H9 (cell line): ENCODE measurements at regions not wholly inside any gene's neighbourhood (a gene's known extent, or its start where the extent isn't known, plus 50 kb on each side); places are given as distances from the start of the nearest gene placed in this dataset.

Source experiments
- DNase-seq: peaks from one replicate; pipeline ENCODE4 v3.0.0-alpha.2; 2017
- H2AFZ ChIP-seq: one replicate; pipeline ENCODE4 v1.6.1; 2013; ENCODE audit warnings: mild to moderate bottlenecking, low read length, control low read depth, moderate library complexity
- H2AK5ac ChIP-seq: 2 replicates; pipeline ENCODE4 v1.6.1; 2013; ENCODE audit warnings: low read length, control low read depth, mixed read lengths; ENCODE audit not compliant: insufficient read length
- H2BK120ac ChIP-seq: one replicate; pipeline ENCODE4 v1.6.1; 2013; ENCODE audit warnings: low read depth, mild to moderate bottlenecking, low read length, control low read depth, inconsistent platforms; ENCODE audit not compliant: poor library complexity, severe bottlenecking
- H2BK12ac ChIP-seq: 2 replicates; pipeline ENCODE4 v1.6.1; 2013; ENCODE audit warnings: low read length, control low read depth, mixed read lengths, low read depth; ENCODE audit not compliant: insufficient read length
- H2BK15ac ChIP-seq: 2 replicates; pipeline ENCODE4 v1.6.1; 2013; ENCODE audit warnings: low read depth, low read length, control low read depth
- H2BK20ac ChIP-seq: one replicate; pipeline ENCODE4 v1.6.1; 2013; ENCODE audit warnings: low read depth, mild to moderate bottlenecking, low read length, control low read depth, inconsistent platforms; ENCODE audit not compliant: poor library complexity, severe bottlenecking
- H2BK5ac ChIP-seq: 2 replicates; pipeline ENCODE4 v1.6.1; 2013; ENCODE audit warnings: low read length, control low read depth, mixed read lengths; ENCODE audit not compliant: insufficient read length
- H3K14ac ChIP-seq: 2 replicates; pipeline ENCODE4 v1.6.1; 2013; ENCODE audit warnings: low read length, control low read depth; ENCODE audit not compliant: insufficient read depth
- H3K18ac ChIP-seq: 2 replicates; pipeline ENCODE4 v1.6.1; 2013; ENCODE audit warnings: low read depth, mild to moderate bottlenecking, mixed read lengths, low read length, control low read depth; ENCODE audit not compliant: insufficient read length
- H3K23ac ChIP-seq: 2 replicates; pipeline ENCODE4 v1.6.1; 2013; ENCODE audit warnings: low read length, control low read depth, mixed read lengths, low read depth; ENCODE audit not compliant: insufficient read length
- H3K23me2 ChIP-seq: 2 replicates; pipeline ENCODE4 v1.6.1; 2013; ENCODE audit warnings: low read depth, mild to moderate bottlenecking, mixed read lengths, low read length, control low read depth; ENCODE audit not compliant: insufficient read length, poor library complexity, severe bottlenecking
- H3K27ac ChIP-seq: 2 replicates; pipeline ENCODE4 v1.5.1; 2013; ENCODE audit warnings: low read length, control low read depth, mixed read lengths, low read depth; ENCODE audit not compliant: insufficient read length
- H3K27me3 ChIP-seq: 2 replicates; pipeline ENCODE4 v1.6.1; 2013; ENCODE audit warnings: low read length, control low read depth, inconsistent platforms; ENCODE audit not compliant: insufficient read depth
- H3K4ac ChIP-seq: 2 replicates; pipeline ENCODE4 v1.6.1; 2013; ENCODE audit warnings: low read depth, mild to moderate bottlenecking, control low read depth, inconsistent platforms, low read length, moderate library complexity
- H3K4me1 ChIP-seq: 2 replicates; pipeline ENCODE4 v1.6.1; 2013; ENCODE audit warnings: low read length, control low read depth, inconsistent platforms; ENCODE audit not compliant: insufficient read depth
- H3K4me2 ChIP-seq: 2 replicates; pipeline ENCODE4 v1.6.1; 2013; ENCODE audit warnings: low read length, control low read depth, mixed read lengths; ENCODE audit not compliant: insufficient read length, insufficient read depth
- H3K56ac ChIP-seq: 2 replicates; pipeline ENCODE4 v1.6.1; 2013; ENCODE audit warnings: low read depth, mild to moderate bottlenecking, mixed read lengths, low read length, control low read depth; ENCODE audit not compliant: insufficient read length
- H3K79me1 ChIP-seq: 2 replicates; pipeline ENCODE4 v1.6.1; 2013; ENCODE audit warnings: low read depth, mild to moderate bottlenecking, moderate library complexity, low read length, control low read depth, inconsistent platforms; ENCODE audit not compliant: insufficient read depth, poor library complexity, severe bottlenecking
- H3K79me2 ChIP-seq: 2 replicates; pipeline ENCODE4 v1.6.1; 2013; ENCODE audit warnings: low read length, control low read depth, inconsistent platforms; ENCODE audit not compliant: insufficient read depth
- H3K9ac ChIP-seq: 2 replicates; pipeline ENCODE4 v1.6.1; 2013; ENCODE audit warnings: low read length, control low read depth, mixed read lengths; ENCODE audit not compliant: insufficient read length; ENCODE audit errors: extremely low read depth
- H3K9me3 ChIP-seq: one replicate; pipeline ENCODE4 v1.6.1; 2013; ENCODE audit warnings: low read depth, low read length, inconsistent platforms; ENCODE audit not compliant: control insufficient read depth
- H3T11ph ChIP-seq: one replicate; pipeline ENCODE4 v1.6.1; 2013; ENCODE audit warnings: mild to moderate bottlenecking, low read length, control low read depth, inconsistent platforms
- H4K20me1 ChIP-seq: one replicate; pipeline ENCODE4 v1.6.1; 2013; ENCODE audit not compliant: control insufficient read depth, insufficient read length, insufficient read depth
- H4K5ac ChIP-seq: 2 replicates; pipeline ENCODE4 v1.6.1; 2013; ENCODE audit warnings: low read depth, mild to moderate bottlenecking, mixed read lengths, low read length, control low read depth; ENCODE audit not compliant: insufficient read length
- H4K8ac ChIP-seq: replicated peaks from 2 replicates; pipeline ENCODE4 v1.6.1; 2013; ENCODE audit warnings: low read length, control low read depth, mixed read lengths, low read depth; ENCODE audit not compliant: insufficient read length
- H4K91ac ChIP-seq: 2 replicates; pipeline ENCODE4 v1.6.1; 2013; ENCODE audit warnings: low read depth, mild to moderate bottlenecking, moderate library complexity, mixed read lengths, low read length, control low read depth; ENCODE audit not compliant: insufficient read length
- H3K27ac Mint-ChIP-seq, 3 experiments: 2 replicates in 2 of 3; 3 replicates in 1 of 3; pipeline ENCODE4 v1.8.0; 2020 to 2021; ENCODE audit warnings: mixed read lengths in 3 of 3, mild to moderate bottlenecking in 1 of 3, moderate library complexity in 1 of 3
- H3K27me3 Mint-ChIP-seq: 2 replicates; pipeline ENCODE4 v1.8.0; 2021; ENCODE audit warnings: low read depth, mild to moderate bottlenecking, moderate library complexity, mixed read lengths
- H3K36me3 Mint-ChIP-seq, 3 experiments: 2 replicates in 2 of 3; 3 replicates in 1 of 3; pipeline ENCODE4 v1.8.0; 2020 to 2021; ENCODE audit warnings: low read depth in 3 of 3, mixed read lengths in 3 of 3; ENCODE audit not compliant: insufficient read depth in 1 of 3
- H3K4me1 Mint-ChIP-seq, 2 experiments: 2 replicates each; pipeline ENCODE4 v1.8.0; 2020; ENCODE audit warnings: mixed read lengths in 2 of 2
- H3K4me3 Mint-ChIP-seq, 2 experiments: 2 replicates in 1 of 2; 3 replicates in 1 of 2; pipeline ENCODE4 v1.8.0; 2020 to 2021; ENCODE audit warnings: mild to moderate bottlenecking in 2 of 2, mixed read lengths in 2 of 2, moderate library complexity in 1 of 2
- H3K9me3 Mint-ChIP-seq, 2 experiments: 2 replicates in 1 of 2; 3 replicates in 1 of 2; pipeline ENCODE4 v1.8.0; 2020; ENCODE audit warnings: mild to moderate bottlenecking in 2 of 2, mixed read lengths in 2 of 2, moderate library complexity in 1 of 2
- CTCF ChIP-seq: fragments of 200-600 bp; sonication (generic); conservative IDR thresholded peaks from 3 replicates; pipeline ENCODE4 v1.8.0; 2021; ENCODE audit warnings: antibody characterized with exemption, mild to moderate bottlenecking
- WGBS: extraction: QIAGEN DNeasy Blood & Tissue Kit; methylation state at CpG from one replicate; pipeline ENCODE4 v1.1.7; 2013; ENCODE audit warnings: missing lambda C conversion rate, low lambda C conversion rate, mixed read lengths; ENCODE audit not compliant: insufficient read length; ENCODE audit errors: extremely low coverage; 5-methylcytosine and 5-hydroxymethylcytosine counted together

DNA sequence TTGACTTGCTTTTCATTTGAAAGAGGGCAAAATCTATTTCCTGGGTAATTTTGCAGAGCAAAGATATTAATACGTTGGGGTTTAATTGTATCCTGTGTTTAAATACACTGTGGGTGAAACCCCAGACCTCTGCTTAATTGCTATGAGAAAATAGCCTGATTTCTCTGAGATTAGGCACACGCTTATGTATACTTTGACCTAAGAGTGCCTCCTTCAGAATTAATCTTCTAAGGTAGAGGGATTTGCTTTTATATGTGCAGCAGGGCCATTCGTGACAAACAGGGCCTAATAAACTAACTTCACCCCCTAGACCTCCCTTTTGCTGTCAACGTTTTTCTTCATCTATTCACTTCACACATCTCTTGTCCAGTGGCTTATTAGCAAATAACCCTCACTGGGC lies 216.9 kb upstream of the ADGRL2 start:
- no peak overlapping the region for H2BK12ac ChIP-seq
- no peak overlapping the region for H3K27ac ChIP-seq
- H3K56ac ChIP-seq: no peak overlapping the region
- Mint-ChIP-seq H3K36me3 (no peaks in the 10 kb centered on the region), H3K4me3 (no peak overlapping the region), H3K27me3 (no peaks in the 10 kb centered on the region), H3K27ac (no peak overlapping the region), H3K9me3 (no peaks in the 10 kb centered on the region), H3K4me1 (peaks cover 11 to 14% of the 10 kb centered on the region in 2 experiments)
- no CpG with 5 or more reads among the region's 4 CpGs for WGBS
- no peak overlapping the region for H4K91ac ChIP-seq
- H3K27me3 ChIP-seq: no peaks in the 10 kb centered on the region
- no peak overlapping the region for H3K14ac ChIP-seq
- H3K79me1 ChIP-seq: no peaks in the 10 kb centered on the region
- H2BK120ac ChIP-seq: no peak overlapping the region
- H3K23me2 ChIP-seq: no peaks in the 10 kb centered on the region
- H4K20me1 ChIP-seq: no peaks in the 10 kb centered on the region
- H2AK5ac ChIP-seq: no peak overlapping the region
- H3K9ac ChIP-seq: no peak overlapping the region
- H2BK20ac ChIP-seq: no peak overlapping the region
- H3K79me2 ChIP-seq: no peaks in the 10 kb centered on the region
- H3K18ac ChIP-seq: no peak overlapping the region
- no peak overlapping the region for H3T11ph ChIP-seq
- no peak overlapping the region for H4K5ac ChIP-seq
- no peak overlapping the region for H3K4me2 ChIP-seq
- no peak overlapping the region for H3K23ac ChIP-seq
- no peak overlapping the region for H2BK5ac ChIP-seq
- H4K8ac ChIP-seq: no peak overlapping the region
- H3K9me3 ChIP-seq: no peaks in the 10 kb centered on the region
- no peak overlapping the region for H2AFZ ChIP-seq
- no peak for DNase-seq
- H2BK15ac ChIP-seq: no peak overlapping the region
- no peak overlapping the region for H3K4ac ChIP-seq
- TF ChIP-seq CTCF: no peak
- H3K4me1 ChIP-seq: no peaks in the 10 kb centered on the region
